ENCODE measurements at regions not wholly inside any gene's neighbourhood (a gene's known extent, or its start where the extent isn't known, plus 50 kb on each side); places are given as distances from the start of the nearest gene placed in this dataset.

GRCh38 chrX:7432901-7433300, 284.9 kb upstream of the PUDP start:
- Histone ChIP-seq H2BK120ac (ENCODE audit: low read depth, low read length, poor library complexity, severe bottlenecking) (no peak overlapping the region), H3K23ac (ENCODE audit: insufficient read length, low read depth, low read length) (no peak overlapping the region), H3K9ac (ENCODE audit: extremely low read depth, insufficient read length, low read length) (no peak overlapping the region), H4K20me1 (ENCODE audit: control insufficient read depth, insufficient read depth, insufficient read length) (no peaks in the 10 kb centered on the region), H3K23me2 (ENCODE audit: insufficient read length, low read depth, low read length, poor library complexity, severe bottlenecking) (no peaks in the 10 kb centered on the region), H2AFZ (ENCODE audit: low read length) (no peak overlapping the region), H2BK15ac (ENCODE audit: low read depth, low read length) (no peak overlapping the region), H3K14ac (ENCODE audit: insufficient read depth, low read length) (no peak overlapping the region), H3K4me2 (ENCODE audit: insufficient read depth, insufficient read length, low read length) (no peak overlapping the region), H3K56ac (ENCODE audit: insufficient read length, low read depth, low read length) (no peak overlapping the region), H3K18ac (ENCODE audit: insufficient read length, low read depth, low read length) (no peak overlapping the region), H3K27me3 (ENCODE audit: insufficient read depth, low read length) (no peaks in the 10 kb centered on the region; the same call in 1 of the 2 replicates), H3K9me3 (ENCODE audit: control insufficient read depth, low read depth, low read length) (no peaks in the 10 kb centered on the region), H2AK5ac (ENCODE audit: insufficient read length, low read length) (no peak overlapping the region), H2BK12ac (ENCODE audit: insufficient read length, low read depth, low read length) (no peak overlapping the region), H3T11ph (ENCODE audit: low read length) (no peak overlapping the region), H4K5ac (ENCODE audit: insufficient read length, low read depth, low read length) (no peak overlapping the region), H4K8ac (replicated peaks; ENCODE audit: insufficient read length, low read depth, low read length) (no peak overlapping the region), H3K79me1 (ENCODE audit: insufficient read depth, low read depth, low read length, poor library complexity, severe bottlenecking) (no peaks in the 10 kb centered on the region), H4K91ac (ENCODE audit: insufficient read length, low read depth, low read length) (no peak overlapping the region), H2BK20ac (ENCODE audit: low read depth, low read length, poor library complexity, severe bottlenecking) (no peak overlapping the region), H3K4me1 (ENCODE audit: insufficient read depth, low read length) (peaks cover 5% of the 10 kb centered on the region; the same call in 1 of the 2 replicates), H3K79me2 (ENCODE audit: insufficient read depth, low read length) (no peaks in the 10 kb centered on the region), H3K4ac (ENCODE audit: low read depth, low read length) (no peak overlapping the region), H2BK5ac (ENCODE audit: insufficient read length, low read length) (no peak overlapping the region), H3K27ac (ENCODE audit: insufficient read length, low read depth, low read length) (no peak overlapping the region)
- Mint-ChIP-seq H3K27ac (no peak overlapping the region), H3K9me3 (no peaks in the 10 kb centered on the region), H3K4me3 (no peak overlapping the region), H3K4me1 (peaks cover 13 to 17% of the 10 kb centered on the region in 2 experiments), H3K36me3 (ENCODE audit: insufficient read depth in 1 of 3, low read depth in 3 of 3) (no peaks in the 10 kb centered on the region), H3K27me3 (ENCODE audit: low read depth) (peaks cover 19% of the 10 kb centered on the region)
- no peak for DNase-seq
- TF ChIP-seq CTCF (conservative IDR thresholded peaks at IDR 0.05): no peak
- WGBS (ENCODE audit: extremely low coverage, insufficient read length, low lambda C conversion rate): no CpG with 5 or more reads among the region's 2 CpGs

Measured in H9 (cell line).